ENCODE measurements at regions not wholly inside any gene's neighbourhood (a gene's known extent, or its start where the extent isn't known, plus 50 kb on each side); places are given as distances from the start of the nearest gene placed in this dataset.
"Not testable (repeated sequence)": the region's sequence is repeated elsewhere in the genome, so short reads cannot be mapped to it uniquely, and the experiment has no call there.

GRCh38 chr5:147084702-147085101, 150.1 kb upstream of the STK32A start:
- no peak for DNase-seq

- DNase-seq = no peak
Measured at GRCh38 chr5:147085409-147085808, 149.4 kb upstream of the STK32A start.

- DNase-seq = no peak
Measured at GRCh38 chr5:147092044-147092443, 142.8 kb upstream of the STK32A start.

- DNase-seq = no peak
Measured at GRCh38 chr5:147093138-147093537, 141.7 kb upstream of the STK32A start.

GRCh38 chr5:147095740-147096139, 139.1 kb upstream of the STK32A start:
- no peak for DNase-seq

GRCh38 chr5:147098233-147098790, 136.5 kb upstream of the STK32A start:
- DNase-seq = peak; percentile 15

- no peak for DNase-seq
Measured at GRCh38 chr5:147101659-147102369, 133.0 kb upstream of the STK32A start.

- no peak for DNase-seq
Measured at GRCh38 chr5:147112899-147113298, 121.9 kb upstream of the STK32A start.

GRCh38 chr5:147113967-147114366, 120.9 kb upstream of the STK32A start:
- DNase-seq = peak; percentile 5

- not testable (repeated sequence) for DNase-seq
Measured at GRCh38 chr5:147139759-147140158, 95.1 kb upstream of the STK32A start.

GRCh38 chr5:147140558-147140957, 94.3 kb upstream of the STK32A start:
- DNase-seq = no peak

GRCh38 chr5:147141580-147141979, 93.2 kb upstream of the STK32A start:
- not testable (repeated sequence) for DNase-seq

- DNase-seq = no peak
Measured at GRCh38 chr5:147143215-147143614, 91.6 kb upstream of the STK32A start.

GRCh38 chr5:147145328-147145727, 89.5 kb upstream of the STK32A start:
- no peak for DNase-seq

GRCh38 chr5:147148715-147149114, 86.1 kb upstream of the STK32A start:
- no peak for DNase-seq

- no peak for DNase-seq
Measured at GRCh38 chr5:147152086-147152485, 82.7 kb upstream of the STK32A start.

GRCh38 chr5:147154809-147155208, 80.0 kb upstream of the STK32A start:
- DNase-seq = no peak

- no peak for DNase-seq
Measured at GRCh38 chr5:147156012-147156411, 78.8 kb upstream of the STK32A start.

- no peak for DNase-seq
Measured at GRCh38 chr5:147160902-147161700, 73.7 kb upstream of the STK32A start.

- no peak for DNase-seq
Measured at GRCh38 chr5:147162740-147163139, 72.1 kb upstream of the STK32A start.

GRCh38 chr5:147167529-147167928, 67.3 kb upstream of the STK32A start:
- DNase-seq = no peak

- no peak for DNase-seq
Measured at GRCh38 chr5:147168578-147169327, 66.1 kb upstream of the STK32A start.

- no peak for DNase-seq
Measured at GRCh38 chr5:147169399-147169798, 65.4 kb upstream of the STK32A start.

All from activated CD4-positive, alpha-beta T cell treated with anti-CD3 and anti-CD28 coated beads, Interleukin-2, Interleukin-6, amounts not matched to agents 100 ng/mL and 50 ng/mL, durations not matched to agents 16 hours and 8 hours (primary cell).